ENCODE measurements at regions not wholly inside any gene's neighbourhood (a gene's known extent, or its start where the extent isn't known, plus 50 kb on each side); places are given as distances from the start of the nearest gene placed in this dataset.

- TF ChIP-seq RARB (CRISPR knock-in tag; IDR thresholded peaks at IDR 0.05) (no peak), ZFP3 (CRISPR knock-in tag; IDR thresholded peaks at IDR 0.05) (no peak), ARNTL (CRISPR knock-in tag; IDR thresholded peaks at IDR 0.05; ENCODE audit: borderline replicate concordance, low read depth) (no peak), ISL1 (CRISPR knock-in tag; IDR thresholded peaks at IDR 0.05) (no peak), ZNF565 (CRISPR knock-in tag; conservative IDR thresholded peaks at IDR 0.05; ENCODE audit: low read depth) (no peak), ESRRG (CRISPR knock-in tag; IDR thresholded peaks at IDR 0.05) (no peak), OSR1 (CRISPR knock-in tag; IDR thresholded peaks at IDR 0.05) (no peak), ZFP30 (CRISPR knock-in tag; IDR thresholded peaks at IDR 0.05) (no peak), TCF4 (CRISPR knock-in tag; IDR thresholded peaks at IDR 0.05; ENCODE audit: borderline replicate concordance) (no peak), ZNF70 (CRISPR knock-in tag; IDR thresholded peaks at IDR 0.05) (no peak), SNAI2 (CRISPR knock-in tag; IDR thresholded peaks at IDR 0.05) (no peak), PATZ1 (CRISPR knock-in tag; IDR thresholded peaks at IDR 0.05; ENCODE audit: borderline replicate concordance) (no peak), POU6F1 (CRISPR knock-in tag; IDR thresholded peaks at IDR 0.05; ENCODE audit: borderline replicate concordance, low read depth) (no peak)
- TF ChIP-seq, protein P1, sequence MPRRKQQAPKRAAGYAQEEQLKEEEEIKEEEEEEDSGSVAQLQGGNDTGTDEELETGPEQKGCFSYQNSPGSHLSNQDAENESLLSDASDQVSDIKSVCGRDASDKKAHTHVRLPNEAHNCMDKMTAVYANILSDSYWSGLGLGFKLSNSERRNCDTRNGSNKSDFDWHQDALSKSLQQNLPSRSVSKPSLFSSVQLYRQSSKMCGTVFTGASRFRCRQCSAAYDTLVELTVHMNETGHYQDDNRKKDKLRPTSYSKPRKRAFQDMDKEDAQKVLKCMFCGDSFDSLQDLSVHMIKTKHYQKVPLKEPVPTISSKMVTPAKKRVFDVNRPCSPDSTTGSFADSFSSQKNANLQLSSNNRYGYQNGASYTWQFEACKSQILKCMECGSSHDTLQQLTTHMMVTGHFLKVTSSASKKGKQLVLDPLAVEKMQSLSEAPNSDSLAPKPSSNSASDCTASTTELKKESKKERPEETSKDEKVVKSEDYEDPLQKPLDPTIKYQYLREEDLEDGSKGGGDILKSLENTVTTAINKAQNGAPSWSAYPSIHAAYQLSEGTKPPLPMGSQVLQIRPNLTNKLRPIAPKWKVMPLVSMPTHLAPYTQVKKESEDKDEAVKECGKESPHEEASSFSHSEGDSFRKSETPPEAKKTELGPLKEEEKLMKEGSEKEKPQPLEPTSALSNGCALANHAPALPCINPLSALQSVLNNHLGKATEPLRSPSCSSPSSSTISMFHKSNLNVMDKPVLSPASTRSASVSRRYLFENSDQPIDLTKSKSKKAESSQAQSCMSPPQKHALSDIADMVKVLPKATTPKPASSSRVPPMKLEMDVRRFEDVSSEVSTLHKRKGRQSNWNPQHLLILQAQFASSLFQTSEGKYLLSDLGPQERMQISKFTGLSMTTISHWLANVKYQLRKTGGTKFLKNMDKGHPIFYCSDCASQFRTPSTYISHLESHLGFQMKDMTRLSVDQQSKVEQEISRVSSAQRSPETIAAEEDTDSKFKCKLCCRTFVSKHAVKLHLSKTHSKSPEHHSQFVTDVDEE (CRISPR knock-in tag; IDR thresholded peaks at IDR 0.05): no peak
Measured at GRCh38 chr12:114884575-114884974, 200.6 kb upstream of the TBX3 start.
